ENCODE measurements at regions not wholly inside any gene's neighbourhood (a gene's known extent, or its start where the extent isn't known, plus 50 kb on each side); places are given as distances from the start of the nearest gene placed in this dataset.

- Mint-ChIP-seq H3K4me3 (no peak overlapping the region), H3K4me1 (ENCODE audit: unreplicated experiment) (peaks cover 8% of the 10 kb centered on the region), H3K36me3 (no peaks in the 10 kb centered on the region), H3K9me3 (no peaks in the 10 kb centered on the region), H3K27me3 (peaks cover 13% of the 10 kb centered on the region), H3K27ac (no peak overlapping the region)
- no peak for TF ChIP-seq CTCF (conservative IDR thresholded peaks at IDR 0.05)
- no peak for DNase-seq (ENCODE audit: extremely low spot score, unreplicated experiment)
Measured at GRCh38 chr3:13689373-13690260, 140.7 kb downstream of the FBLN2 start.

- H3K27ac Mint-ChIP-seq: no peak overlapping the region
- no peak overlapping the region for H3K4me3 Mint-ChIP-seq
- H3K9me3 Mint-ChIP-seq: no peaks in the 10 kb centered on the region
- no peak for TF ChIP-seq CTCF (conservative IDR thresholded peaks at IDR 0.05)
- H3K36me3 Mint-ChIP-seq: no peaks in the 10 kb centered on the region
- DNase-seq (ENCODE audit: extremely low spot score, unreplicated experiment): no peak
- peaks cover 13% of the 10 kb centered on the region for H3K27me3 Mint-ChIP-seq
- H3K4me1 Mint-ChIP-seq (ENCODE audit: unreplicated experiment): peaks cover 8% of the 10 kb centered on the region
Measured at GRCh38 chr3:13688824-13689223, 139.9 kb downstream of the FBLN2 start.

- peaks cover 13% of the 10 kb centered on the region for H3K27me3 Mint-ChIP-seq
- TF ChIP-seq CTCF (conservative IDR thresholded peaks at IDR 0.05): no peak
- peaks cover 8% of the 10 kb centered on the region for H3K4me1 Mint-ChIP-seq (ENCODE audit: unreplicated experiment)
- H3K27ac Mint-ChIP-seq: no peak overlapping the region
- H3K9me3 Mint-ChIP-seq: no peaks in the 10 kb centered on the region
- no peak for DNase-seq (ENCODE audit: extremely low spot score, unreplicated experiment)
- no peaks in the 10 kb centered on the region for H3K36me3 Mint-ChIP-seq
- peak overlapping the region; percentile 8 for H3K4me3 Mint-ChIP-seq
Measured at GRCh38 chr3:13688034-13688433, 139.1 kb downstream of the FBLN2 start.

All from type B pancreatic cell (in vitro differentiated cells).